H9 (cell line): ENCODE measurements at regions not wholly inside any gene's neighbourhood (a gene's known extent, or its start where the extent isn't known, plus 50 kb on each side); places are given as distances from the start of the nearest gene placed in this dataset.

Experiments used
- DNase-seq: peaks from one replicate; pipeline ENCODE4 v3.0.0-alpha.2; 2017
- H2AFZ ChIP-seq: one replicate; pipeline ENCODE4 v1.6.1; 2013; ENCODE audit warnings: mild to moderate bottlenecking, low read length, control low read depth, moderate library complexity
- H2AK5ac ChIP-seq: 2 replicates; pipeline ENCODE4 v1.6.1; 2013; ENCODE audit warnings: low read length, control low read depth, mixed read lengths; ENCODE audit not compliant: insufficient read length
- H2BK120ac ChIP-seq: one replicate; pipeline ENCODE4 v1.6.1; 2013; ENCODE audit warnings: low read depth, mild to moderate bottlenecking, low read length, control low read depth, inconsistent platforms; ENCODE audit not compliant: poor library complexity, severe bottlenecking
- H2BK12ac ChIP-seq: 2 replicates; pipeline ENCODE4 v1.6.1; 2013; ENCODE audit warnings: low read length, control low read depth, mixed read lengths, low read depth; ENCODE audit not compliant: insufficient read length
- H2BK15ac ChIP-seq: 2 replicates; pipeline ENCODE4 v1.6.1; 2013; ENCODE audit warnings: low read depth, low read length, control low read depth
- H2BK20ac ChIP-seq: one replicate; pipeline ENCODE4 v1.6.1; 2013; ENCODE audit warnings: low read depth, mild to moderate bottlenecking, low read length, control low read depth, inconsistent platforms; ENCODE audit not compliant: poor library complexity, severe bottlenecking
- H2BK5ac ChIP-seq: 2 replicates; pipeline ENCODE4 v1.6.1; 2013; ENCODE audit warnings: low read length, control low read depth, mixed read lengths; ENCODE audit not compliant: insufficient read length
- H3K14ac ChIP-seq: 2 replicates; pipeline ENCODE4 v1.6.1; 2013; ENCODE audit warnings: low read length, control low read depth; ENCODE audit not compliant: insufficient read depth
- H3K18ac ChIP-seq: 2 replicates; pipeline ENCODE4 v1.6.1; 2013; ENCODE audit warnings: low read depth, mild to moderate bottlenecking, mixed read lengths, low read length, control low read depth; ENCODE audit not compliant: insufficient read length
- H3K23ac ChIP-seq: 2 replicates; pipeline ENCODE4 v1.6.1; 2013; ENCODE audit warnings: low read length, control low read depth, mixed read lengths, low read depth; ENCODE audit not compliant: insufficient read length
- H3K23me2 ChIP-seq: 2 replicates; pipeline ENCODE4 v1.6.1; 2013; ENCODE audit warnings: low read depth, mild to moderate bottlenecking, mixed read lengths, low read length, control low read depth; ENCODE audit not compliant: insufficient read length, poor library complexity, severe bottlenecking
- H3K27ac ChIP-seq: 2 replicates; pipeline ENCODE4 v1.5.1; 2013; ENCODE audit warnings: low read length, control low read depth, mixed read lengths, low read depth; ENCODE audit not compliant: insufficient read length
- H3K27me3 ChIP-seq: 2 replicates; pipeline ENCODE4 v1.6.1; 2013; ENCODE audit warnings: low read length, control low read depth, inconsistent platforms; ENCODE audit not compliant: insufficient read depth
- H3K4ac ChIP-seq: 2 replicates; pipeline ENCODE4 v1.6.1; 2013; ENCODE audit warnings: low read depth, mild to moderate bottlenecking, control low read depth, inconsistent platforms, low read length, moderate library complexity
- H3K4me1 ChIP-seq: 2 replicates; pipeline ENCODE4 v1.6.1; 2013; ENCODE audit warnings: low read length, control low read depth, inconsistent platforms; ENCODE audit not compliant: insufficient read depth
- H3K4me2 ChIP-seq: 2 replicates; pipeline ENCODE4 v1.6.1; 2013; ENCODE audit warnings: low read length, control low read depth, mixed read lengths; ENCODE audit not compliant: insufficient read length, insufficient read depth
- H3K56ac ChIP-seq: 2 replicates; pipeline ENCODE4 v1.6.1; 2013; ENCODE audit warnings: low read depth, mild to moderate bottlenecking, mixed read lengths, low read length, control low read depth; ENCODE audit not compliant: insufficient read length
- H3K79me1 ChIP-seq: 2 replicates; pipeline ENCODE4 v1.6.1; 2013; ENCODE audit warnings: low read depth, mild to moderate bottlenecking, moderate library complexity, low read length, control low read depth, inconsistent platforms; ENCODE audit not compliant: insufficient read depth, poor library complexity, severe bottlenecking
- H3K79me2 ChIP-seq: 2 replicates; pipeline ENCODE4 v1.6.1; 2013; ENCODE audit warnings: low read length, control low read depth, inconsistent platforms; ENCODE audit not compliant: insufficient read depth
- H3K9ac ChIP-seq: 2 replicates; pipeline ENCODE4 v1.6.1; 2013; ENCODE audit warnings: low read length, control low read depth, mixed read lengths; ENCODE audit not compliant: insufficient read length; ENCODE audit errors: extremely low read depth
- H3K9me3 ChIP-seq: one replicate; pipeline ENCODE4 v1.6.1; 2013; ENCODE audit warnings: low read depth, low read length, inconsistent platforms; ENCODE audit not compliant: control insufficient read depth
- H3T11ph ChIP-seq: one replicate; pipeline ENCODE4 v1.6.1; 2013; ENCODE audit warnings: mild to moderate bottlenecking, low read length, control low read depth, inconsistent platforms
- H4K20me1 ChIP-seq: one replicate; pipeline ENCODE4 v1.6.1; 2013; ENCODE audit not compliant: control insufficient read depth, insufficient read length, insufficient read depth
- H4K5ac ChIP-seq: 2 replicates; pipeline ENCODE4 v1.6.1; 2013; ENCODE audit warnings: low read depth, mild to moderate bottlenecking, mixed read lengths, low read length, control low read depth; ENCODE audit not compliant: insufficient read length
- H4K8ac ChIP-seq: replicated peaks from 2 replicates; pipeline ENCODE4 v1.6.1; 2013; ENCODE audit warnings: low read length, control low read depth, mixed read lengths, low read depth; ENCODE audit not compliant: insufficient read length
- H4K91ac ChIP-seq: 2 replicates; pipeline ENCODE4 v1.6.1; 2013; ENCODE audit warnings: low read depth, mild to moderate bottlenecking, moderate library complexity, mixed read lengths, low read length, control low read depth; ENCODE audit not compliant: insufficient read length
- H3K27ac Mint-ChIP-seq, 3 experiments: 2 replicates in 2 of 3; 3 replicates in 1 of 3; pipeline ENCODE4 v1.8.0; 2020 to 2021; ENCODE audit warnings: mixed read lengths in 3 of 3, mild to moderate bottlenecking in 1 of 3, moderate library complexity in 1 of 3
- H3K27me3 Mint-ChIP-seq: 2 replicates; pipeline ENCODE4 v1.8.0; 2021; ENCODE audit warnings: low read depth, mild to moderate bottlenecking, moderate library complexity, mixed read lengths
- H3K36me3 Mint-ChIP-seq, 3 experiments: 2 replicates in 2 of 3; 3 replicates in 1 of 3; pipeline ENCODE4 v1.8.0; 2020 to 2021; ENCODE audit warnings: low read depth in 3 of 3, mixed read lengths in 3 of 3; ENCODE audit not compliant: insufficient read depth in 1 of 3
- H3K4me1 Mint-ChIP-seq, 2 experiments: 2 replicates each; pipeline ENCODE4 v1.8.0; 2020; ENCODE audit warnings: mixed read lengths in 2 of 2
- H3K4me3 Mint-ChIP-seq, 2 experiments: 2 replicates in 1 of 2; 3 replicates in 1 of 2; pipeline ENCODE4 v1.8.0; 2020 to 2021; ENCODE audit warnings: mild to moderate bottlenecking in 2 of 2, mixed read lengths in 2 of 2, moderate library complexity in 1 of 2
- H3K9me3 Mint-ChIP-seq, 2 experiments: 2 replicates in 1 of 2; 3 replicates in 1 of 2; pipeline ENCODE4 v1.8.0; 2020; ENCODE audit warnings: mild to moderate bottlenecking in 2 of 2, mixed read lengths in 2 of 2, moderate library complexity in 1 of 2
- CTCF ChIP-seq: fragments of 200-600 bp; sonication (generic); conservative IDR thresholded peaks from 3 replicates; pipeline ENCODE4 v1.8.0; 2021; ENCODE audit warnings: antibody characterized with exemption, mild to moderate bottlenecking
- WGBS: extraction: QIAGEN DNeasy Blood & Tissue Kit; methylation state at CpG from one replicate; pipeline ENCODE4 v1.1.7; 2013; ENCODE audit warnings: missing lambda C conversion rate, low lambda C conversion rate, mixed read lengths; ENCODE audit not compliant: insufficient read length; ENCODE audit errors: extremely low coverage; 5-methylcytosine and 5-hydroxymethylcytosine counted together

DNA sequence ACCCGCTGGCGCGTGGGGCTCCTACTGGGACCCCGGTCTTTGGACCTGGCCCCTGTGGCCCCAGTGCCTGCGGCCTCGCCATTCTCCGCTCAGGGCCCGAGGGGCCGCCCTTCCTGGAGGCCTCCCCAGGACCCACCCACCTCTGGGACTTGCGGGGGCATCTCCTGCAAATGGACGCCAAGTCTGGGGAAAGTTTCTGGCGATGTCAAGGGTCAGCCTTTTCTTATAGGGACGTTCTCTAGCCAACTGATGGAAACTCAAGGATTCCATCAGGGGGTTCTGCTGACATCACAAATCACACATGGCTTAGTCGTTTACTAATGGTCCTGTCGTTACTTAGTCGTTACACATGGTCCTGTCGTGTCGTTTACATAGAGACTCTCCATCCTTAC is 57.7 kb upstream of the RHOBTB1 start:
- Histone ChIP-seq H3K4me1 (no peaks in the 10 kb centered on the region; the same call in 1 of the 2 replicates), H3T11ph (no peak overlapping the region), H3K56ac (no peak overlapping the region), H4K5ac (no peak overlapping the region), H2BK15ac (no peak overlapping the region), H3K18ac (no peak overlapping the region), H4K91ac (no peak overlapping the region), H3K4me2 (peak overlapping the region; percentile 64), H3K79me2 (no peaks in the 10 kb centered on the region), H3K27me3 (no peaks in the 10 kb centered on the region), H4K20me1 (no peaks in the 10 kb centered on the region), H2AK5ac (no peak overlapping the region), H2BK5ac (no peak overlapping the region), H3K23me2 (peaks cover 8% of the 10 kb centered on the region), H3K27ac (no peak overlapping the region), H3K9me3 (no peaks in the 10 kb centered on the region), H3K9ac (no peak overlapping the region), H3K14ac (no peak overlapping the region), H4K8ac (no peak overlapping the region), H2BK12ac (no peak overlapping the region), H2BK20ac (no peak overlapping the region), H2BK120ac (no peak overlapping the region), H3K4ac (no peak overlapping the region), H3K23ac (no peak overlapping the region), H2AFZ (no peak overlapping the region), H3K79me1 (no peaks in the 10 kb centered on the region)
- WGBS, result no CpG with 5 or more reads among the region's 18 CpGs
- peaks cover 71% of the 10 kb centered on the region for H3K27me3 Mint-ChIP-seq
- no peak for DNase-seq
- no peak overlapping the region for H3K27ac Mint-ChIP-seq
- H3K9me3 Mint-ChIP-seq, result no peaks in the 10 kb centered on the region; a peak in 1 of 5 replicates
- no peak for TF ChIP-seq CTCF
- no peaks in the 10 kb centered on the region for H3K36me3 Mint-ChIP-seq
- H3K4me3 Mint-ChIP-seq, result peak overlapping the region; percentile 78 to 80
- peaks cover 5 to 8% of the 10 kb centered on the region in 2 experiments for H3K4me1 Mint-ChIP-seq
